HCT116 (cell line): ENCODE measurements at regions not wholly inside any gene's neighbourhood (a gene's known extent, or its start where the extent isn't known, plus 50 kb on each side); places are given as distances from the start of the nearest gene placed in this dataset.

ENCODE experiments used
- ATAC-seq: fragments of 200-7000 bp; cut with Tn5 transposase; 2 replicates; pipeline ENCODE4 v1.9.1; 2020; ENCODE audit warnings: mild to moderate bottlenecking, moderate library complexity
- BruUV-seq: library from RNA; stranded (reverse); fragments of 400-500 nt; replicated peaks from 2 replicates; lab custom pipeline; 2021; lab: Mats Ljungman, UMichigan
- CTCF ChIA-PET: fragments of 300-600 bp; sonication (Branson Sonifier 250); formaldehyde crosslinking; loops from one replicate; lab custom pipeline; 2021; ENCODE audit warnings: antibody characterized with exemption; lab: Charles Lee
- POLR2A ChIA-PET: fragments of 300-600, 350-600 bp; sonication (Branson Sonifier 250); formaldehyde crosslinking; loops from one replicate; lab custom pipeline; 2021; ENCODE audit warnings: antibody characterized with exemption; lab: Charles Lee
- RAD21 ChIA-PET, 2 experiments: fragments of 300-600 bp; sonication (Branson Sonifier 250); formaldehyde crosslinking; loops; one replicate each; lab custom pipeline; 2023; ENCODE audit warnings: low total read pairs in 2 of 2; ENCODE audit not compliant: uncharacterized antibody in 2 of 2, unreplicated experiment in 2 of 2, low non-redundant PET in 1 of 2; lab: Charles Lee
- DNase-seq: peaks from one replicate; pipeline ENCODE4 v3.0.0-alpha.2; 2010; ENCODE audit warnings: low read depth, low spot score
- H2AFZ ChIP-seq: fragments of 200-600 bp; shearing (Covaris generic), sonication (generic); 2 replicates; pipeline ENCODE4 v1.6.1; 2017; ENCODE audit warnings: low read depth, mixed run types, mixed read lengths, antibody characterized with exemption, low read length; ENCODE audit not compliant: poor library complexity, severe bottlenecking
- H3K27ac ChIP-seq: 2 replicates; pipeline ENCODE4 v1.5.1; 2012; ENCODE audit warnings: low read depth, low read length
- H3K27me3 ChIP-seq: fragments of 200-600 bp; sonication (generic); 2 replicates; pipeline ENCODE4 v1.6.1; 2016; ENCODE audit warnings: mixed run types, low read length, mixed read lengths; ENCODE audit not compliant: insufficient read depth
- H3K36me3 ChIP-seq, 2 experiments: fragments of 200-500 bp in 1 of 2; fragments of 200-600 bp in 1 of 2; sonication (Bioruptor generic) in 1 of 2; sonication (generic) in 1 of 2; 2 replicates each; pipeline versions ENCODE4 v1.5.1 to v1.6.1; 2014 to 2016; ENCODE audit warnings: low read length in 2 of 2, inconsistent platforms in 1 of 2, mixed read lengths in 1 of 2, mixed run types in 1 of 2; ENCODE audit not compliant: insufficient read depth in 2 of 2, control insufficient read depth in 1 of 2
- H3K4me1 ChIP-seq, 2 experiments: fragments of 200-600 bp in 1 of 2; sonication (generic) in 1 of 2; 2 replicates each; pipeline versions ENCODE4 v1.5.1 to v1.6.1; 2012 to 2017; ENCODE audit warnings: low read length in 2 of 2, inconsistent platforms in 1 of 2, mild to moderate bottlenecking in 1 of 2, mixed read lengths in 1 of 2, mixed run types in 1 of 2, moderate library complexity in 1 of 2; ENCODE audit not compliant: insufficient read depth in 2 of 2, control insufficient read depth in 1 of 2
- H3K4me2 ChIP-seq: fragments of 200-600 bp; sonication (generic); 2 replicates; pipeline ENCODE4 v1.6.1; 2017; ENCODE audit warnings: mixed run types, low read length, mixed read lengths
- H3K4me3 ChIP-seq, 2 experiments: fragments of 200-600 bp in 1 of 2; sonication (generic) in 1 of 2; replicated peaks in 1 of 2; 2 replicates each; pipeline ENCODE4 v1.5.1; 2011 to 2016; ENCODE audit warnings: low read length in 2 of 2, control low read depth in 1 of 2, low read depth in 1 of 2, mild to moderate bottlenecking in 1 of 2, mixed read lengths in 1 of 2, mixed run types in 1 of 2
- H3K79me2 ChIP-seq: fragments of 200-600 bp; sonication (generic); 2 replicates; pipeline ENCODE4 v1.6.1; 2017; ENCODE audit warnings: mild to moderate bottlenecking, mixed run types, low read length, moderate library complexity, mixed read lengths; ENCODE audit not compliant: insufficient read depth
- H3K9ac ChIP-seq: fragments of 200-600 bp; sonication (generic); 2 replicates; pipeline ENCODE4 v1.6.1; 2016; ENCODE audit warnings: low read length, mixed read lengths
- H3K9me2 ChIP-seq: fragments of 200-600 bp; sonication (generic), shearing (Covaris generic); 2 replicates; pipeline ENCODE4 v1.6.1; 2017; ENCODE audit warnings: mixed run types, mild to moderate bottlenecking, moderate library complexity; ENCODE audit not compliant: insufficient read depth
- H3K9me3 ChIP-seq, 2 experiments: fragments of 200-500 bp in 1 of 2; fragments of 200-600 bp in 1 of 2; sonication (Bioruptor generic) in 1 of 2; sonication (generic) in 1 of 2; 2 replicates each; pipeline ENCODE4 v1.6.1; 2014 to 2017; ENCODE audit warnings: low read length in 2 of 2, mixed read lengths in 2 of 2, inconsistent platforms in 1 of 2, low read depth in 1 of 2, mild to moderate bottlenecking in 1 of 2, mixed run types in 1 of 2, moderate library complexity in 1 of 2; ENCODE audit not compliant: control insufficient read depth in 1 of 2, insufficient read depth in 1 of 2
- H4K20me1 ChIP-seq: fragments of 200-600 bp; sonication (generic), shearing (Covaris generic); 2 replicates; pipeline ENCODE4 v1.6.1; 2017; ENCODE audit warnings: mixed run types, mild to moderate bottlenecking, moderate library complexity; ENCODE audit not compliant: insufficient read depth
- CEBPB ChIP-seq: IDR thresholded peaks from 2 replicates; pipeline ENCODE4 v1.6.1; 2012; ENCODE audit warnings: low read depth
- ELF1 ChIP-seq: IDR thresholded peaks from 2 replicates; pipeline ENCODE4 v1.6.1; 2012; ENCODE audit warnings: low read depth, borderline replicate concordance
- EZH2phosphoT487 ChIP-seq: fragments of 200-600 bp; IDR thresholded peaks from 2 replicates; pipeline ENCODE4 v1.6.1; 2018; ENCODE audit warnings: antibody characterized with exemption, borderline replicate concordance
- FOSL1 ChIP-seq: IDR thresholded peaks from 2 replicates; pipeline ENCODE4 v1.6.1; 2012; ENCODE audit warnings: low read depth
- JUND ChIP-seq: IDR thresholded peaks from 2 replicates; pipeline ENCODE4 v1.6.1; 2012
- POLR2AphosphoS5 ChIP-seq: IDR thresholded peaks from 2 replicates; pipeline ENCODE4 v1.6.1; 2011; ENCODE audit warnings: mild to moderate bottlenecking, low read depth, low read length, moderate library complexity
- RAD21 ChIP-seq: IDR thresholded peaks from 2 replicates; pipeline ENCODE4 v1.6.1; 2012; ENCODE audit warnings: low read depth, mild to moderate bottlenecking
- SP1 ChIP-seq: IDR thresholded peaks from 2 replicates; pipeline ENCODE4 v1.6.1; 2012; ENCODE audit warnings: low read depth
- SRF ChIP-seq: IDR thresholded peaks from 2 replicates; pipeline ENCODE4 v1.6.1; 2012; ENCODE audit warnings: low read depth
- TCF7L2 ChIP-seq: IDR thresholded peaks from 2 replicates; pipeline ENCODE4 v1.7.0; 2011; ENCODE audit warnings: borderline replicate concordance, inconsistent platforms; ENCODE audit not compliant: insufficient read depth, insufficient read length; ENCODE audit errors: extremely low read depth
- YY1 ChIP-seq: IDR thresholded peaks from 2 replicates; pipeline ENCODE4 v1.6.1; 2011; ENCODE audit warnings: low read length, low read depth, moderate library complexity, mild to moderate bottlenecking; ENCODE audit not compliant: insufficient replicate concordance; ENCODE audit errors: extremely low read depth
- ZFX ChIP-seq: fragments of 450-650 bp; IDR thresholded peaks from 2 replicates; pipeline ENCODE4 v1.6.1; 2017
- ZNF274 ChIP-seq: fragments of 200-500 bp; sonication (Bioruptor generic); IDR thresholded peaks from 2 replicates; pipeline ENCODE4 v1.6.1; 2014; ENCODE audit warnings: mild to moderate bottlenecking, low read depth, low read length, inconsistent platforms
- intact Hi-C: fragments of 100-400 bp; cut with micrococcal nuclease; formaldehyde crosslinking; loops from 2 replicates; pipeline ENCODE4 v1.10.0; 2022
- TF ChIP-seq, protein P1 (sequence below): IDR thresholded peaks from 2 replicates; pipeline ENCODE4 v1.6.1; 2011; ENCODE audit warnings: mild to moderate bottlenecking, low read length, moderate library complexity; ENCODE audit not compliant: insufficient replicate concordance; ENCODE audit errors: extremely low read depth
- TF ChIP-seq, protein P2 (sequence below), 3 experiments: fragments of 200-600 bp in 1 of 3; sonication (generic) in 1 of 3; IDR thresholded peaks in 2 of 3; conservative IDR thresholded peaks in 1 of 3; 2 replicates each; pipeline ENCODE4 v1.5.1; 2012 to 2017; ENCODE audit warnings: low read depth in 2 of 3, low read length in 2 of 3, antibody characterized with exemption in 1 of 3, borderline replicate concordance in 1 of 3, control low read depth in 1 of 3, mild to moderate bottlenecking in 1 of 3, mixed read lengths in 1 of 3, mixed run types in 1 of 3, moderate library complexity in 1 of 3; ENCODE audit not compliant: insufficient read depth in 1 of 3
- TF ChIP-seq, protein P3 (sequence below): IDR thresholded peaks from 2 replicates; pipeline ENCODE4 v1.6.1; 2012
- TF ChIP-seq, protein P4 (sequence below): IDR thresholded peaks from 2 replicates; pipeline ENCODE4 v1.6.1; 2012

DNA sequence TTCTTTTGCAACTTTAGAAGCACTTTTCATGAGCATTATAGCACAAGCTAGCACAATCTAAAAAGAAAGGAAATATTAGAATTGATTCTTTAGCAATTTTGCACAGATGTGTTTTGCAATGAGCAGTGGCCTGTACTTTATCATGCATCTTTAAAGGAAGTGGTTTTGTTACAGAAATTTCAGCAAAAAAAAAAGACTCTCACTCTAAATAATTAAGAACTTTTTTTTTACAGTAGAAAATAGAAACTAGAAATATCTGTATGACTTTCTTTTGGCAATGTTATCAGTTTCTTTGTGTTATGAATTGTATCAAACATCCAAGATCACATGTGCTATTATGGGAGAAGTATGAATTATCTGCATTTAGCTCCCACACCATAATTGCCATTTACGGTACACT, 195.7 kb upstream of the KLF6 start:
- ChIA-PET CTCF (no interaction called here), POLR2A (no interaction called here)
- DNase-seq (no peak), ATAC-seq (no peak)
- H3K4me2 ChIP-seq: no peak overlapping the region
- no peaks in the 10 kb centered on the region for H3K79me2 ChIP-seq
- BruUV-seq: no TSS peak
- H3K36me3 ChIP-seq: no peaks in the 10 kb centered on the region
- no peaks in the 10 kb centered on the region for H3K9me2 ChIP-seq
- H3K27me3 ChIP-seq: no peaks in the 10 kb centered on the region
- H3K9ac ChIP-seq: no peak overlapping the region
- TF ChIP-seq, protein P1, sequence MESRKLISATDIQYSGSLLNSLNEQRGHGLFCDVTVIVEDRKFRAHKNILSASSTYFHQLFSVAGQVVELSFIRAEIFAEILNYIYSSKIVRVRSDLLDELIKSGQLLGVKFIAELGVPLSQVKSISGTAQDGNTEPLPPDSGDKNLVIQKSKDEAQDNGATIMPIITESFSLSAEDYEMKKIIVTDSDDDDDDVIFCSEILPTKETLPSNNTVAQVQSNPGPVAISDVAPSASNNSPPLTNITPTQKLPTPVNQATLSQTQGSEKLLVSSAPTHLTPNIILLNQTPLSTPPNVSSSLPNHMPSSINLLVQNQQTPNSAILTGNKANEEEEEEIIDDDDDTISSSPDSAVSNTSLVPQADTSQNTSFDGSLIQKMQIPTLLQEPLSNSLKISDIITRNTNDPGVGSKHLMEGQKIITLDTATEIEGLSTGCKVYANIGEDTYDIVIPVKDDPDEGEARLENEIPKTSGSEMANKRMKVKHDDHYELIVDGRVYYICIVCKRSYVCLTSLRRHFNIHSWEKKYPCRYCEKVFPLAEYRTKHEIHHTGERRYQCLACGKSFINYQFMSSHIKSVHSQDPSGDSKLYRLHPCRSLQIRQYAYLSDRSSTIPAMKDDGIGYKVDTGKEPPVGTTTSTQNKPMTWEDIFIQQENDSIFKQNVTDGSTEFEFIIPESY: no peak
- TF ChIP-seq SP1 (no peak), TCF7L2 (no peak), POLR2AphosphoS5 (no peak), JUND (no peak), RAD21 (no peak), EZH2phosphoT487 (no peak), ELF1 (no peak), ZFX (no peak), CEBPB (no peak), FOSL1 (no peak), SRF (no peak), YY1 (no peak), ZNF274 (no peak)
- TF ChIP-seq, protein P2, sequence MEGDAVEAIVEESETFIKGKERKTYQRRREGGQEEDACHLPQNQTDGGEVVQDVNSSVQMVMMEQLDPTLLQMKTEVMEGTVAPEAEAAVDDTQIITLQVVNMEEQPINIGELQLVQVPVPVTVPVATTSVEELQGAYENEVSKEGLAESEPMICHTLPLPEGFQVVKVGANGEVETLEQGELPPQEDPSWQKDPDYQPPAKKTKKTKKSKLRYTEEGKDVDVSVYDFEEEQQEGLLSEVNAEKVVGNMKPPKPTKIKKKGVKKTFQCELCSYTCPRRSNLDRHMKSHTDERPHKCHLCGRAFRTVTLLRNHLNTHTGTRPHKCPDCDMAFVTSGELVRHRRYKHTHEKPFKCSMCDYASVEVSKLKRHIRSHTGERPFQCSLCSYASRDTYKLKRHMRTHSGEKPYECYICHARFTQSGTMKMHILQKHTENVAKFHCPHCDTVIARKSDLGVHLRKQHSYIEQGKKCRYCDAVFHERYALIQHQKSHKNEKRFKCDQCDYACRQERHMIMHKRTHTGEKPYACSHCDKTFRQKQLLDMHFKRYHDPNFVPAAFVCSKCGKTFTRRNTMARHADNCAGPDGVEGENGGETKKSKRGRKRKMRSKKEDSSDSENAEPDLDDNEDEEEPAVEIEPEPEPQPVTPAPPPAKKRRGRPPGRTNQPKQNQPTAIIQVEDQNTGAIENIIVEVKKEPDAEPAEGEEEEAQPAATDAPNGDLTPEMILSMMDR (IDR thresholded peaks at IDR 0.05 in 2 of 3, conservative IDR thresholded peaks at IDR 0.05 in 1 of 3; ENCODE audit: borderline replicate concordance in 1 of 3, insufficient read depth in 1 of 3, low read depth in 2 of 3, low read length in 2 of 3): no peak
- TF ChIP-seq, protein P3, sequence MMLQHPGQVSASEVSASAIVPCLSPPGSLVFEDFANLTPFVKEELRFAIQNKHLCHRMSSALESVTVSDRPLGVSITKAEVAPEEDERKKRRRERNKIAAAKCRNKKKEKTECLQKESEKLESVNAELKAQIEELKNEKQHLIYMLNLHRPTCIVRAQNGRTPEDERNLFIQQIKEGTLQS: no peak
- TF ChIP-seq, protein P4, sequence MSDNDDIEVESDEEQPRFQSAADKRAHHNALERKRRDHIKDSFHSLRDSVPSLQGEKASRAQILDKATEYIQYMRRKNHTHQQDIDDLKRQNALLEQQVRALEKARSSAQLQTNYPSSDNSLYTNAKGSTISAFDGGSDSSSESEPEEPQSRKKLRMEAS: no peak
- TF ChIP-seq, all 23 proteins: peak for 0
- Histone ChIP-seq H3K27ac (no peak overlapping the region), H4K20me1 (no peaks in the 10 kb centered on the region), H3K4me1 (peaks cover 0 to 16% of the 10 kb centered on the region in 2 experiments; a peak in 2 of 4 replicates), H3K9me3 (no peaks in the 10 kb centered on the region), H2AFZ (no peak overlapping the region), H3K4me3 (no peak overlapping the region)
- RAD21 ChIA-PET: no interaction called here
- intact Hi-C loops: no loop called here
